Loucy (cell line): ENCODE measurements at regions not wholly inside any gene's neighbourhood (a gene's known extent, or its start where the extent isn't known, plus 50 kb on each side); places are given as distances from the start of the nearest gene placed in this dataset.

Experiments used
- EZH2phosphoT487 ChIP-seq: fragments of 200-600 bp; IDR thresholded peaks from 2 replicates; pipeline ENCODE4 v1.6.1; 2018; ENCODE audit warnings: antibody characterized with exemption, mild to moderate bottlenecking, moderate library complexity, borderline replicate concordance
- TF ChIP-seq, protein P1 (sequence below): fragments of 200-600 bp; sonication (generic); conservative IDR thresholded peaks from 2 replicates; pipeline ENCODE4 v1.5.1; 2014; ENCODE audit warnings: mild to moderate bottlenecking, antibody characterized with exemption, low read length

GRCh38 chr14:97710726-97711125, 913.5 kb downstream of the VRK1 start:
- TF ChIP-seq, protein P1, sequence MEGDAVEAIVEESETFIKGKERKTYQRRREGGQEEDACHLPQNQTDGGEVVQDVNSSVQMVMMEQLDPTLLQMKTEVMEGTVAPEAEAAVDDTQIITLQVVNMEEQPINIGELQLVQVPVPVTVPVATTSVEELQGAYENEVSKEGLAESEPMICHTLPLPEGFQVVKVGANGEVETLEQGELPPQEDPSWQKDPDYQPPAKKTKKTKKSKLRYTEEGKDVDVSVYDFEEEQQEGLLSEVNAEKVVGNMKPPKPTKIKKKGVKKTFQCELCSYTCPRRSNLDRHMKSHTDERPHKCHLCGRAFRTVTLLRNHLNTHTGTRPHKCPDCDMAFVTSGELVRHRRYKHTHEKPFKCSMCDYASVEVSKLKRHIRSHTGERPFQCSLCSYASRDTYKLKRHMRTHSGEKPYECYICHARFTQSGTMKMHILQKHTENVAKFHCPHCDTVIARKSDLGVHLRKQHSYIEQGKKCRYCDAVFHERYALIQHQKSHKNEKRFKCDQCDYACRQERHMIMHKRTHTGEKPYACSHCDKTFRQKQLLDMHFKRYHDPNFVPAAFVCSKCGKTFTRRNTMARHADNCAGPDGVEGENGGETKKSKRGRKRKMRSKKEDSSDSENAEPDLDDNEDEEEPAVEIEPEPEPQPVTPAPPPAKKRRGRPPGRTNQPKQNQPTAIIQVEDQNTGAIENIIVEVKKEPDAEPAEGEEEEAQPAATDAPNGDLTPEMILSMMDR, result no peak
- TF ChIP-seq EZH2phosphoT487, result no peak
